Spinal cord (tissue), 9 donors: ENCODE measurements at regions not wholly inside any gene's neighbourhood (a gene's known extent, or its start where the extent isn't known, plus 50 kb on each side); places are given as distances from the start of the nearest gene placed in this dataset.
A peak's percentile ranks its signal among the peaks of the same experiment; 100 is the strongest.

Experiments used
- DNase-seq, 6 donors: peaks; one replicate each; pipeline versions ENCODE4 v3.0.0 to v3.0.0-alpha.2; 2013 to 2015; ENCODE audit warnings: low spot score in 6 of 6, low read depth in 4 of 6
- H3K27ac ChIP-seq: one replicate; pipeline ENCODE4 v1.5.1; 2013; ENCODE audit warnings: low read depth, low read length, control low read depth
- H3K27me3 ChIP-seq: one replicate; pipeline ENCODE4 v1.6.1; 2013; ENCODE audit warnings: low read length; ENCODE audit not compliant: control insufficient read depth, insufficient read depth
- H3K36me3 ChIP-seq: one replicate; pipeline ENCODE4 v1.6.1; 2013; ENCODE audit warnings: low read length; ENCODE audit not compliant: control insufficient read depth, insufficient read depth
- H3K4me1 ChIP-seq: one replicate; pipeline ENCODE4 v1.6.1; 2013; ENCODE audit warnings: low read length; ENCODE audit not compliant: control insufficient read depth, insufficient read depth
- H3K4me3 ChIP-seq: one replicate; pipeline ENCODE4 v1.5.1; 2013; ENCODE audit warnings: low read depth, low read length, control low read depth
- H3K9me3 ChIP-seq: one replicate; pipeline ENCODE4 v1.6.1; 2013; ENCODE audit warnings: low read length; ENCODE audit not compliant: control insufficient read depth, insufficient read depth
- WGBS: methylation state at CpG from one replicate; pipeline ENCODE4 v1.1.5; 2013; ENCODE audit warnings: missing lambda C conversion rate; ENCODE audit not compliant: insufficient coverage; 5-methylcytosine and 5-hydroxymethylcytosine counted together
- donor health status: healthy.

GRCh38 chr16:72291531-72291981 lies 119.6 kb upstream of the PMFBP1 start:
- H3K9me3 ChIP-seq: no peaks in the 10 kb centered on the region
- peak in 2 of 6 donors; percentile 8 to 40 for DNase-seq
- H3K4me3 ChIP-seq: no peak overlapping the region
- no peaks in the 10 kb centered on the region for H3K4me1 ChIP-seq
- H3K27ac ChIP-seq: no peak overlapping the region
- no peaks in the 10 kb centered on the region for H3K27me3 ChIP-seq
- no peaks in the 10 kb centered on the region for H3K36me3 ChIP-seq

GRCh38 chr16:72291121-72291520 lies 119.2 kb upstream of the PMFBP1 start:
- 60% methylated on average over 1 of the region's 3 CpGs for WGBS
- Histone ChIP-seq H3K27ac (no peak overlapping the region), H3K36me3 (no peaks in the 10 kb centered on the region), H3K9me3 (no peaks in the 10 kb centered on the region), H3K4me1 (no peaks in the 10 kb centered on the region), H3K27me3 (no peaks in the 10 kb centered on the region), H3K4me3 (no peak overlapping the region)
- DNase-seq: no peak

GRCh38 chr16:72287649-72288048 lies 115.7 kb upstream of the PMFBP1 start:
- Histone ChIP-seq H3K4me3 (no peak overlapping the region), H3K27me3 (no peaks in the 10 kb centered on the region), H3K4me1 (no peaks in the 10 kb centered on the region), H3K36me3 (no peaks in the 10 kb centered on the region), H3K27ac (no peak overlapping the region), H3K9me3 (no peaks in the 10 kb centered on the region)
- no peak for DNase-seq

- Histone ChIP-seq H3K4me1 (no peaks in the 10 kb centered on the region), H3K27me3 (no peaks in the 10 kb centered on the region), H3K4me3 (no peak overlapping the region), H3K36me3 (no peaks in the 10 kb centered on the region), H3K9me3 (no peaks in the 10 kb centered on the region), H3K27ac (no peak overlapping the region)
- no CpG with 5 or more reads among the region's 3 CpGs for WGBS
- DNase-seq: no peak
Observed at GRCh38 chr16:72286936-72287620, 115.1 kb upstream of the PMFBP1 start.

GRCh38 chr16:72285728-72286127 lies 113.8 kb upstream of the PMFBP1 start:
- Histone ChIP-seq H3K36me3 (no peaks in the 10 kb centered on the region), H3K4me1 (no peaks in the 10 kb centered on the region), H3K27me3 (no peaks in the 10 kb centered on the region), H3K27ac (no peak overlapping the region), H3K4me3 (no peak overlapping the region), H3K9me3 (no peaks in the 10 kb centered on the region)
- WGBS: 100% methylated on average over 1 of the region's 6 CpGs
- no peak for DNase-seq

GRCh38 chr16:72285324-72285723 lies 113.4 kb upstream of the PMFBP1 start:
- H3K27me3 ChIP-seq: no peaks in the 10 kb centered on the region
- H3K4me1 ChIP-seq: no peaks in the 10 kb centered on the region
- H3K9me3 ChIP-seq: no peaks in the 10 kb centered on the region
- WGBS: 100% methylated on average over 2 of the region's 5 CpGs
- H3K36me3 ChIP-seq: no peaks in the 10 kb centered on the region
- no peak overlapping the region for H3K27ac ChIP-seq
- H3K4me3 ChIP-seq: no peak overlapping the region
- no peak for DNase-seq

GRCh38 chr16:72284042-72284789 lies 112.3 kb upstream of the PMFBP1 start:
- Histone ChIP-seq H3K9me3 (no peaks in the 10 kb centered on the region), H3K4me3 (no peak overlapping the region), H3K4me1 (no peaks in the 10 kb centered on the region), H3K36me3 (no peaks in the 10 kb centered on the region), H3K27ac (no peak overlapping the region), H3K27me3 (no peaks in the 10 kb centered on the region)
- 94% methylated on average over 11 of the region's 13 CpGs for WGBS
- DNase-seq: no peak

GRCh38 chr16:72282362-72282761 lies 110.4 kb upstream of the PMFBP1 start:
- no peak for DNase-seq
- Histone ChIP-seq H3K4me3 (no peak overlapping the region), H3K27ac (no peak overlapping the region), H3K36me3 (no peaks in the 10 kb centered on the region), H3K4me1 (no peaks in the 10 kb centered on the region), H3K27me3 (no peaks in the 10 kb centered on the region), H3K9me3 (no peaks in the 10 kb centered on the region)
- no CpG with 5 or more reads among the region's 1 CpG for WGBS

GRCh38 chr16:72278301-72278700 lies 106.3 kb upstream of the PMFBP1 start:
- Histone ChIP-seq H3K27ac (no peak overlapping the region), H3K4me3 (no peak overlapping the region), H3K36me3 (no peaks in the 10 kb centered on the region), H3K27me3 (no peaks in the 10 kb centered on the region), H3K9me3 (no peaks in the 10 kb centered on the region), H3K4me1 (no peaks in the 10 kb centered on the region)
- DNase-seq: no peak
- no CpG with 5 or more reads among the region's 3 CpGs for WGBS

- DNase-seq: no peak
- H3K27me3 ChIP-seq: no peaks in the 10 kb centered on the region
- H3K27ac ChIP-seq: no peak overlapping the region
- H3K9me3 ChIP-seq: no peaks in the 10 kb centered on the region
- H3K36me3 ChIP-seq: no peaks in the 10 kb centered on the region
- H3K4me1 ChIP-seq: no peaks in the 10 kb centered on the region
- H3K4me3 ChIP-seq: no peak overlapping the region
- 83% methylated on average over 2 of the region's 2 CpGs for WGBS
Observed at GRCh38 chr16:72277749-72278148, 105.8 kb upstream of the PMFBP1 start.
